HepG2 (cell line): ENCODE measurements at regions not wholly inside any gene's neighbourhood (a gene's known extent, or its start where the extent isn't known, plus 50 kb on each side); places are given as distances from the start of the nearest gene placed in this dataset.

ENCODE experiments used
- ARHGAP35 ChIP-seq: sonication (generic); formaldehyde crosslinking; IDR thresholded peaks from 2 replicates; pipeline ENCODE4 v1.9.0; 2022; ENCODE audit warnings: mild to moderate bottlenecking, inconsistent platforms, moderate library complexity, missing genetic modification reagents, borderline replicate concordance
- ASH2L ChIP-seq: fragments of 300-600, 200-600 bp; sonication (generic); IDR thresholded peaks from 2 replicates; pipeline ENCODE4 v1.7.0; 2017; ENCODE audit warnings: low read depth, mild to moderate bottlenecking, moderate library complexity, mixed read lengths, low read length; ENCODE audit not compliant: insufficient read length
- BCL6 ChIP-seq: IDR thresholded peaks from 2 replicates; pipeline ENCODE4 v1.6.1; 2016; ENCODE audit warnings: missing genetic modification reagents, missing compliant biosample characterization
- ESRRA ChIP-seq: sonication (generic); formaldehyde crosslinking; IDR thresholded peaks from 2 replicates; pipeline ENCODE4 v1.5.1; 2020; ENCODE audit warnings: mild to moderate bottlenecking, low read depth, missing genetic modification reagents
- KAT2B ChIP-seq: fragments of 150-350 bp; IDR thresholded peaks from 2 replicates; pipeline ENCODE4 v1.6.1; 2014; ENCODE audit warnings: low read depth, low read length, borderline replicate concordance
- MED8 ChIP-seq: sonication (generic); formaldehyde crosslinking; IDR thresholded peaks from 2 replicates; pipeline ENCODE4 v1.8.1; 2023; ENCODE audit warnings: mild to moderate bottlenecking, missing genetic modification reagents; ENCODE audit not compliant: insufficient replicate concordance
- MIER2 ChIP-seq: IDR thresholded peaks from 2 replicates; pipeline ENCODE4 v1.6.1; 2016; ENCODE audit warnings: missing biosample characterization, missing genetic modification reagents
- SP5 ChIP-seq: IDR thresholded peaks from 2 replicates; pipeline ENCODE4 v1.6.1; 2016; ENCODE audit warnings: low read depth, borderline replicate concordance
- TBX3 ChIP-seq: fragments of 450-650 bp; IDR thresholded peaks from 2 replicates; pipeline ENCODE4 v1.6.1; 2017; ENCODE audit warnings: antibody characterized with exemption, mild to moderate bottlenecking, inconsistent platforms, borderline replicate concordance
- ZNF235 ChIP-seq: sonication (generic); formaldehyde crosslinking; IDR thresholded peaks from 2 replicates; pipeline ENCODE4 v1.8.1; 2023; ENCODE audit warnings: mild to moderate bottlenecking, missing genetic modification reagents, borderline replicate concordance
- ZNF253 ChIP-seq: sonication (generic); formaldehyde crosslinking; IDR thresholded peaks from 2 replicates; pipeline ENCODE4 v1.8.0; 2022; ENCODE audit warnings: mild to moderate bottlenecking, missing genetic modification reagents, borderline replicate concordance
- ZNF343 ChIP-seq: sonication (generic); formaldehyde crosslinking; IDR thresholded peaks from 2 replicates; pipeline ENCODE4 v1.4.0; 2020; ENCODE audit warnings: mild to moderate bottlenecking, missing genetic modification reagents
- ZNF431 ChIP-seq: sonication (generic); formaldehyde crosslinking; IDR thresholded peaks from 2 replicates; pipeline ENCODE4 v1.9.0; 2022; ENCODE audit warnings: missing genetic modification reagents, low read depth, mild to moderate bottlenecking, borderline replicate concordance
- ZNF703 ChIP-seq: sonication (generic); formaldehyde crosslinking; IDR thresholded peaks from 2 replicates; pipeline ENCODE4 v1.5.1; 2020; ENCODE audit warnings: missing genetic modification reagents, mild to moderate bottlenecking, moderate library complexity, borderline replicate concordance
- ZNF883 ChIP-seq: sonication (generic); formaldehyde crosslinking; IDR thresholded peaks from 2 replicates; pipeline ENCODE4 v1.5.1; 2020; ENCODE audit warnings: mild to moderate bottlenecking, missing genetic modification reagents; ENCODE audit errors: not compliant biosample characterization
- ZSCAN12 ChIP-seq: sonication (generic); formaldehyde crosslinking; IDR thresholded peaks from 2 replicates; pipeline ENCODE4 v1.9.0; 2021; ENCODE audit warnings: mild to moderate bottlenecking, missing genetic modification reagents
- TF ChIP-seq, protein P1 (sequence below): sonication (generic); formaldehyde crosslinking; IDR thresholded peaks from 2 replicates; pipeline ENCODE4 v1.9.0; 2021; ENCODE audit warnings: missing genetic modification reagents, borderline replicate concordance
- TF ChIP-seq, protein P2 (sequence below): sonication (generic); formaldehyde crosslinking; IDR thresholded peaks from 2 replicates; pipeline ENCODE4 v1.9.0; 2021; ENCODE audit warnings: missing genetic modification reagents, mild to moderate bottlenecking, borderline replicate concordance
- TF ChIP-seq, protein P3 (sequence below): sonication (generic); formaldehyde crosslinking; IDR thresholded peaks from 2 replicates; pipeline ENCODE4 v1.8.0; 2022; ENCODE audit warnings: missing genetic modification reagents, mild to moderate bottlenecking, borderline replicate concordance
- TF ChIP-seq, protein P4 (sequence below): sonication (generic); formaldehyde crosslinking; IDR thresholded peaks from 2 replicates; pipeline ENCODE4 v1.5.0; 2020; ENCODE audit warnings: missing genetic modification reagents
- TF ChIP-seq, protein P5 (sequence below): IDR thresholded peaks from 2 replicates; pipeline ENCODE4 v1.4.0; 2020; ENCODE audit warnings: mild to moderate bottlenecking, missing genetic modification reagents

DNA sequence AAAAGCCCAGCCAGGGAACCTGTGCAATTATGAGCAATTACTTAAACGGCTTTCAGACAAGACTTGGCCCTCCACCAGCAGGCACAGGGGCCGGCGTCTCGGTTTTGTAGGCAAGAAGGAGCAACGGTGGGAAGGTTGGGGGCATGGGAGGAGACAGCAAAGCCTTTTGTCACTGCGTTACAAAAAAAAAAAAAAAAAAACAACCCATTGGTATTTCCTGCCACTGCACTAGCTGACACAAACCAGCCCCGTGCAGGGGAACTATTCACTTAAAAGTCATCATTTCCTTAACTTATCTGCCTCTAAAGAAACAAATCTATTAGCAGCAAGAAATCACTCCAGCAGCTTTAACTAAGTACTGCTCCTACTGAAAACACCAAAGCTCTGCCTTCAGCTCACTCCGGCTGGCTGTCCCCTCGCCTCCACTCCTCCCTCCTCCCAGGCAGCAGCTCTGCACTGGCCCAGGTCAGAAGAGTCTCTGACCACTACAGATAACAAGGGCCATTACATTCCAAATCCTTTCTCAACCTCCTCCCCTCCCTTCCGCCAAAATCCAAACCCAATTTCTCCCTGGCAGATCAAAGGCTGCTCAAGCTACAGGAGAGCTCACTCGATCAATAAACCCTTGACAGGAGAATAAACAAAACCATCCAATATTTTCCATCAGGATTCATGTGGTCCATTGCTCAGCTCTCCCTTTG, 105.2 kb upstream of the CDKN3 start (continued):
- TF ChIP-seq TBX3 (peak; percentile 22; the same call in 1 of the 2 replicates), ARHGAP35 (CRISPR knock-in tag) (no peak), ASH2L (no peak), ZNF883 (CRISPR knock-in tag) (no peak), ZNF343 (CRISPR knock-in tag) (no peak), MED8 (CRISPR knock-in tag) (peak; percentile 66), BCL6 (CRISPR knock-in tag) (peak; percentile 96), ZNF235 (CRISPR knock-in tag) (no peak), MIER2 (peak; percentile 69), ZNF703 (CRISPR knock-in tag) (no peak), ZNF253 (CRISPR knock-in tag) (no peak), KAT2B (peak; percentile 72), SP5 (peak; percentile 56), ZSCAN12 (CRISPR knock-in tag) (no peak), ZNF431 (CRISPR knock-in tag) (no peak), ESRRA (CRISPR knock-in tag) (0 out of 2 replicates have a peak, but pooled peaks have one; percentile 52)
- TF ChIP-seq, protein P1, sequence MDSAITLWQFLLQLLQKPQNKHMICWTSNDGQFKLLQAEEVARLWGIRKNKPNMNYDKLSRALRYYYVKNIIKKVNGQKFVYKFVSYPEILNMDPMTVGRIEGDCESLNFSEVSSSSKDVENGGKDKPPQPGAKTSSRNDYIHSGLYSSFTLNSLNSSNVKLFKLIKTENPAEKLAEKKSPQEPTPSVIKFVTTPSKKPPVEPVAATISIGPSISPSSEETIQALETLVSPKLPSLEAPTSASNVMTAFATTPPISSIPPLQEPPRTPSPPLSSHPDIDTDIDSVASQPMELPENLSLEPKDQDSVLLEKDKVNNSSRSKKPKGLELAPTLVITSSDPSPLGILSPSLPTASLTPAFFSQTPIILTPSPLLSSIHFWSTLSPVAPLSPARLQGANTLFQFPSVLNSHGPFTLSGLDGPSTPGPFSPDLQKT, result no peak
- TF ChIP-seq, protein P2, sequence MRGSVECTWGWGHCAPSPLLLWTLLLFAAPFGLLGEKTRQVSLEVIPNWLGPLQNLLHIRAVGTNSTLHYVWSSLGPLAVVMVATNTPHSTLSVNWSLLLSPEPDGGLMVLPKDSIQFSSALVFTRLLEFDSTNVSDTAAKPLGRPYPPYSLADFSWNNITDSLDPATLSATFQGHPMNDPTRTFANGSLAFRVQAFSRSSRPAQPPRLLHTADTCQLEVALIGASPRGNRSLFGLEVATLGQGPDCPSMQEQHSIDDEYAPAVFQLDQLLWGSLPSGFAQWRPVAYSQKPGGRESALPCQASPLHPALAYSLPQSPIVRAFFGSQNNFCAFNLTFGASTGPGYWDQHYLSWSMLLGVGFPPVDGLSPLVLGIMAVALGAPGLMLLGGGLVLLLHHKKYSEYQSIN (CRISPR knock-in tag), result no peak
- TF ChIP-seq, protein P3, sequence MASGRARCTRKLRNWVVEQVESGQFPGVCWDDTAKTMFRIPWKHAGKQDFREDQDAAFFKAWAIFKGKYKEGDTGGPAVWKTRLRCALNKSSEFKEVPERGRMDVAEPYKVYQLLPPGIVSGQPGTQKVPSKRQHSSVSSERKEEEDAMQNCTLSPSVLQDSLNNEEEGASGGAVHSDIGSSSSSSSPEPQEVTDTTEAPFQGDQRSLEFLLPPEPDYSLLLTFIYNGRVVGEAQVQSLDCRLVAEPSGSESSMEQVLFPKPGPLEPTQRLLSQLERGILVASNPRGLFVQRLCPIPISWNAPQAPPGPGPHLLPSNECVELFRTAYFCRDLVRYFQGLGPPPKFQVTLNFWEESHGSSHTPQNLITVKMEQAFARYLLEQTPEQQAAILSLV, result no peak
- TF ChIP-seq, protein P4, sequence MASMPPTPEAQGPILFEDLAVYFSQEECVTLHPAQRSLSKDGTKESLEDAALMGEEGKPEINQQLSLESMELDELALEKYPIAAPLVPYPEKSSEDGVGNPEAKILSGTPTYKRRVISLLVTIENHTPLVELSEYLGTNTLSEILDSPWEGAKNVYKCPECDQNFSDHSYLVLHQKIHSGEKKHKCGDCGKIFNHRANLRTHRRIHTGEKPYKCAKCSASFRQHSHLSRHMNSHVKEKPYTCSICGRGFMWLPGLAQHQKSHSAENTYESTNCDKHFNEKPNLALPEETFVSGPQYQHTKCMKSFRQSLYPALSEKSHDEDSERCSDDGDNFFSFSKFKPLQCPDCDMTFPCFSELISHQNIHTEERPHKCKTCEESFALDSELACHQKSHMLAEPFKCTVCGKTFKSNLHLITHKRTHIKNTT, result no peak
- TF ChIP-seq, protein P5, sequence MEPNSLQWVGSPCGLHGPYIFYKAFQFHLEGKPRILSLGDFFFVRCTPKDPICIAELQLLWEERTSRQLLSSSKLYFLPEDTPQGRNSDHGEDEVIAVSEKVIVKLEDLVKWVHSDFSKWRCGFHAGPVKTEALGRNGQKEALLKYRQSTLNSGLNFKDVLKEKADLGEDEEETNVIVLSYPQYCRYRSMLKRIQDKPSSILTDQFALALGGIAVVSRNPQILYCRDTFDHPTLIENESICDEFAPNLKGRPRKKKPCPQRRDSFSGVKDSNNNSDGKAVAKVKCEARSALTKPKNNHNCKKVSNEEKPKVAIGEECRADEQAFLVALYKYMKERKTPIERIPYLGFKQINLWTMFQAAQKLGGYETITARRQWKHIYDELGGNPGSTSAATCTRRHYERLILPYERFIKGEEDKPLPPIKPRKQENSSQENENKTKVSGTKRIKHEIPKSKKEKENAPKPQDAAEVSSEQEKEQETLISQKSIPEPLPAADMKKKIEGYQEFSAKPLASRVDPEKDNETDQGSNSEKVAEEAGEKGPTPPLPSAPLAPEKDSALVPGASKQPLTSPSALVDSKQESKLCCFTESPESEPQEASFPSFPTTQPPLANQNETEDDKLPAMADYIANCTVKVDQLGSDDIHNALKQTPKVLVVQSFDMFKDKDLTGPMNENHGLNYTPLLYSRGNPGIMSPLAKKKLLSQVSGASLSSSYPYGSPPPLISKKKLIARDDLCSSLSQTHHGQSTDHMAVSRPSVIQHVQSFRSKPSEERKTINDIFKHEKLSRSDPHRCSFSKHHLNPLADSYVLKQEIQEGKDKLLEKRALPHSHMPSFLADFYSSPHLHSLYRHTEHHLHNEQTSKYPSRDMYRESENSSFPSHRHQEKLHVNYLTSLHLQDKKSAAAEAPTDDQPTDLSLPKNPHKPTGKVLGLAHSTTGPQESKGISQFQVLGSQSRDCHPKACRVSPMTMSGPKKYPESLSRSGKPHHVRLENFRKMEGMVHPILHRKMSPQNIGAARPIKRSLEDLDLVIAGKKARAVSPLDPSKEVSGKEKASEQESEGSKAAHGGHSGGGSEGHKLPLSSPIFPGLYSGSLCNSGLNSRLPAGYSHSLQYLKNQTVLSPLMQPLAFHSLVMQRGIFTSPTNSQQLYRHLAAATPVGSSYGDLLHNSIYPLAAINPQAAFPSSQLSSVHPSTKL, result peak; percentile 97
